Left cardiac atrium (tissue), 4 donors: ENCODE measurements at regions not wholly inside any gene's neighbourhood (a gene's known extent, or its start where the extent isn't known, plus 50 kb on each side); places are given as distances from the start of the nearest gene placed in this dataset.

Experiments used
- ATAC-seq, 2 donors: fragments of 200-7000 bp; cut with Tn5 transposase; one replicate each; pipeline ENCODE4 v1.9.1; 2020; ENCODE audit warnings: mild to moderate bottlenecking in 2 of 2, moderate library complexity in 2 of 2
- DNase-seq: peaks from one replicate; pipeline ENCODE4 v3.0.0-alpha.2; 2020
- intact Hi-C, 2 donors: fragments of 100-400 bp; cut with DNase I; formaldehyde crosslinking; loops; one replicate each; pipeline versions ENCODE4 v1.14.1 to v1.15.1; 2022 to 2023
- donor health status: DM: no; HTN: yes; CAD: no.
- donor health status: DM: no; HTN: yes; CAD: no; lungs with severe emphysema.
- donor health status: DM: yes; HTN: yes; CAD: no.
- donor health status: Dilated cardiomyopathy.

DNA sequence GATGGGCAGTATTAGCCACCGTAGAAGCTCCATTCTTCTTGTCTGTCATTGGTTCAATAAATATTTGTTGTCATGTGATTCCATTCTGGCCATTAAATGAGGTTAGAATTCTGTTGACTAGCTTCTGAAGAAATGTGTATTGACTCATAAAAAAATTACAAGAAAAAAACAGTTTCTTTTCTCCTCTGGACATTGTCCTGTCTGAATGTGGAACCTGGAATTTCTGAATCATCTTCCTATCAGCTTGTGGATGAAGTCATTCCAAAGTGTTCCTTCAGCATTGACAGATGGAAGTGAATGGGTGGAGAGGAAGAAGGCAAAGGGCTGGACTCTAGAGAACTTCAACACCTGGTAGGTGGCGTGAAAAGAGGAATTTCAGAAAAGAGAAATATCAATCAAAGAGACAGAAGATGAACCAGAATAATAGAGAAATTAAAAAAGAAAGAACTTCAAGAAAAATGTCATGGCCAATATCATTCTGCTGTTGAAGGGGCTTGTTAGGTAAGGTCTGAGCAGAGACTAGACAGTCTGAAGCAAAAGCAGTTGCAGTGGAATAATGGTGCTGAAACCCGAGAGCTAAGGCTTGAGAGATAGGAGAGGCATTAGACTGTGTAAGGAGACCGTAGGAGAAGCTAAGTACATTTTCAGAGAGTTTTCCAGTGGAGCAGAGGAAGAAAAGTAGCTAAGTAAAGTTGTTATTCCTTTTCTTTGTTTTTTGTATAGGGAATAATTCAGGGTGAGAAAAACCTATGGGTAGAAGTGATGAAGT lies 806.6 kb downstream of the SQOR start:
- ATAC-seq (no peak), DNase-seq (no peak)
- intact Hi-C loops: no loop called here

DNA sequence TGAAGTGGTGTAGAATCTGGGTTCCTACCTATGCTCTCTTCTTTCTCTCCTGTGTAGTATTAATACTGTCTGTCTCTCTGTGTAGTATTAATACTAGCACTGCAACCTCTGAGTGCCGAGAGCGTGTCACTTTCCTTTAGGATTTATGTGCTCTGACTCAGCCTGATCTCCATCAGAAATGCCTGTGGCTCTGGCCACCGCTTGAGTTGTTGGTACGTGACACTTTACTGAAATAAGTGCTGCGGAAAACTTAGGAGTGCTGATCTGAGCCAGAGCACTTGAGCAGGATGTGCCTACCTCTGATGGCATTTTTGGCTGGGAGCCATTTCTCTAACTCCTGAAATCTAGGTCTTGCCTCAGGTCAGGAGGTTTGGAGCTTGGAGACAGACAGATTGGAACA lies 807.4 kb downstream of the SQOR start:
- intact Hi-C loops: no loop called here
- DNase-seq (no peak), ATAC-seq (no peak)

DNA sequence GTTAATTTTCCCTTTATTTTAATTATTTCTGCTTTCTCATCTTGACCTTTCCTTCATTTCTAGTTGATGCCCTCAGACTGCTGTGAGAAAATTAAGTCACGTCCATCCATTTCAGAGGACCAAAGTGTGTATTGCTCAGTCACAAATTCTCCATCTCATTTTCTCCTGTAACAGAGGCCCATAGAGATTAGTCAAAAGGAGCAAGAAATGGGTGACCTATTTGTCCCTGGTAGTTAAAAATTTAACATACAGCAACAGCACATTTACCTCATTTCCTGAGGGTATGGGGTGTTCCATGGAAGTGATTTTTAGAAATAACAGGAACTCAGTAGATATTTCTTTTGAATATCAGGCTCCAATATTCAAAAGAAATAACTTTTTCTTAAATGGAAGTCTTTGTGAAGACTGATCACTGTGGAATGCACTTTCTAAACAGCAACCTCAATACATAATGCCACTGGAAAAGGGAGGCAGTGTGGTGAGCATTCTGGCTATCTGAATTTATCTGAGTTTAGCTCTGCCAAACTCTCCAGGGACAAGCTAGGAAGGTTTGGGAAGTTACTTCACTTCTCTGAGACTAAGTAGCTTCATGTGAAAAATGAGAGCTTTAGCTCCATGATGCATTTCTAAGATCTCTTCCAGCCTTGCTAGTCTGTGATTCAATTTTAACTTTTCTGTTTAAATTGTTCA lies 808.2 kb downstream of the SQOR start:
- no peak for DNase-seq
- intact Hi-C loops: no loop called here
- no peak for ATAC-seq

DNA sequence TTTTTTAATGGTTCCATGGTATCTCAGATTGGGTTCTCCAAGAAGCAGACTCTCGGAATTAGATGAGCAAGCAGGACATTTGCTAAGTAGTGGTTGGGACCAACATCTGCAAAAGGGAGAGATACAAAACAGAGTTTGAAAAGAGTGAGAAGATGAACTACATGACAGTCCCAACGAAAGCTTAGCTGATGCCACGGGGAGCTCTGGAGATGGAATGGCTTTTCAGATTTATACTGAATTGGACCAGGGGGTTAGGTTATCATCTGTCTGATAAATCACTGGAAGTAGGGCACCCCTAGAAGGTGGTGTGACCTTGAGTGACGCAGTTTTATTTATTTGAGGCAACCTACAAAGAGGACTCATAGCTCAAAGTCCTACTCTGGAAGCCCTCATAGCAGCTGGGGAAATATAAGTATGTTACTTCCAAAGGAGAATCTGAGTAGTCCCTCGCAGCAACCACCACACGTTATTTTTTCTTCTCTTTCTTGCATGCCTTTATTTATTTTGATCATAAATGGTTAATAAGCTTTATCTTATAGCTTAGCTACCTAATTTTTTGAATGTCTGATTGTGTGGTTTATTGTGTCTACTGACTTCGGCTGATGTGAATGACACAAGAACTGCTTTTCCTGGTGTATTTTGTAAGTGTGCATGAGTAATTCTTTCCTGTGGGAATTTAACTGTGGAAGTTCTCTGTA lies 815.4 kb downstream of the SQOR start:
- no peak for ATAC-seq
- no peak for DNase-seq
- intact Hi-C loops: no loop called here

DNA sequence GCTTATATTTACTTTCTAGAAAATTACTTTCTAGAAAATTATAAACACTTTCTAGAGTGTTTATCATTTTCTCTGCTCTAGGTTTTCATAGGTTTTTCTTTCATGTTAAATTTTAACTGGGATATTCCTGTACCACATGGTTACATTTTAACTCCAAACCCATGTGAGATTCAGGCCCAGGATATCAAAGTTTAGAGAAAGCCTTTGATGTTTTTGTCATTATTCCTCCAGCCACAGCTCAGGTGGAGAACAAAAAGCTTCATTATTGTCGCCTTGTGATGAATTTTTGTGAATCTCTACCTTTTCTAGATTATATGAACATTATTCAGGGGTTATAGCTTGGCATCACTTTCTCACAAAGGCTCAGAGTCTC lies 816.0 kb downstream of the SQOR start:
- intact Hi-C loops: no loop called here
- DNase-seq: no peak
- ATAC-seq: no peak

DNA sequence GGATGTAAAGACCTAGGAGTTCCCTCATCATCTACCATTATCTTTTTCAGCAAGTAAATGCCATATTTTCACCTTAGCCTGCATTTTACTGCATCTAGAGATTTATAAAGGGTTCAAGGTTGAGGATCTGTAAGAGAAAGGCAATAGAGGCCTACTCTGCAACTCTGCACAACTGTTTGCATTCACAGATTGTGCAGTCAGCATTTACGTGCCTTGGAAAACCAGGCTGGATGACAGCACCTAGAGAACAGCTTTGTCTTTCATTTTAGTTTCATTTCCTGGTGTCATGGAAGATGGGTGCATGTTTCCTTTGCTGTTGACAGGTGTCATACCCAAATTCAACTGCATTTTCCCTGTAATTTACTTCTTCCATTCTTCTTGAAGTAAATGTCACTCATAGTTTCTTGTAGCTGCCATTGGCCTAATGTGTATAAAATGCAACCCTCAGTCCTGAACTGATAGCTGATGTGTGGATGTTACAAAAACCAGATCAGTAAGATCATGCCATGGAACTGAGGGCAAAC lies 817.5 kb downstream of the SQOR start:
- intact Hi-C loops: no loop called here
- ATAC-seq (no peak), DNase-seq (no peak)

DNA sequence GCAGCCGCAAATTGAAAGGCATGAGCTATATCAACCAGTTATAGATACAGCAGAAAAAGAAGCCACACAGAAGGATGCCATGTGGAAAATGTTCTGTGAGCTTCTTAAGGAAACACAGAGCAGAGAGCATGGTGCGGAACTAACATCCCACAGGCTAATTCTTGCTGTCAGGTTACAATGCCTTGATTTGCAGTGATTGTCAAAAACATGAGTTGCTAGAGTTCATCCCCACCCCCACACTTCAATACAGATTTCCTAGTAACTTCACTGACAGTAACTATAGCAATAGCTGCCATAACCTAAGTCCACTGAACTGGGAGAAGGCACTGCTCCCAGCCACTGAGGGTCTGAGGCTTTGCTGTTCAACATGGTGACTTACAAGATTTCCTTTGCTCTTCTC lies 821.6 kb downstream of the SQOR start:
- intact Hi-C loops: no loop called here
- ATAC-seq (no peak), DNase-seq (no peak)

DNA sequence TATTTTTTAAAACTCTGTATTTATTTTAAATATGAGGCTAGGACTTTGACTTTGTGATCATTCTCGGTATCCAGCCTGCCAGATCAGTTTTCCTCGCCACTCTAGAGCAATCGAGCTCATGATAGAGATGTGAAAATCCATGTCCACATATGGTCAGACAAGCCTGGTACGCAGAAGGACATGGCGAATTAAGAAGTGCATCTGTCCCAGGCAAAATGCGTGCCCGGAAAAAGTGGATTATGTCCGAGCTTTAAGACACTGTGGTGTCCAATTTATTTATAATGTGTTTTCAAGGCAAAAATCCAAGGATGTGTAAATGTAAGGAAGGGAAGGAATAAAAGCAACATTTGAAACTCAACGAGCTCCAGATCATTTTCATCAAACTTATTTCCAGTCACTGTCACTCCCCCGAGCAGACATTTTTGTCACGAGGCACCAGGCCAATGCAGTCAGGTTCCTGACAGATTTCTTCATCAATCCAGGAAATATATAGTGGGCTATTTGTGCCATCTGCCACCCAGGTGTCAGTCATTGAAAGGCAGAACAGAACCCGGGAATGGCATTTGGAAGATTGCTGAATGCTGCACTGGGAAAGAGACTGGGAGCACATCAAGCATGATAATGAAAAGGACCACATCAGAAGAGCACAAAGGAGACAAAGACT lies 825.7 kb downstream of the SQOR start:
- intact Hi-C loops: no loop called here
- DNase-seq: no peak
- no peak for ATAC-seq

DNA sequence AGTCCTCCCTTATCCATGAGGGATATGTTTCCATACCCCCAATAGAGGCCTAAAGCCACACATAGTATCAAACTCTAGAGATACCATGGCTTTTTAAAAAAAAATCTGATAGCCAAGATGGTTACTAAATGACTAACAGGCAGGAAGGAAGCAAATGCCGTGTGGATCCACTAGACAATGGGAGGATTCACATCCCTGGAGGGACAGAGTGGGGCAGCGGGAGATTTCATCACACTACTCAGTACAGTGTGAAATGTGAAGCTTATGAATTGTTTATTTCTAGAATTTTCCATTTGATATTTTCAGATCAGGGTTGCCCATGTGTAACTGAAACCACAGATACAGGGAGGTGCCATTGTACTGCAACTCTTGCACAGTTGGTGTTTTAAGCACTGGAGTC lies 826.6 kb downstream of the SQOR start:
- DNase-seq (no peak), ATAC-seq (no peak)
- intact Hi-C loops: no loop called here

DNA sequence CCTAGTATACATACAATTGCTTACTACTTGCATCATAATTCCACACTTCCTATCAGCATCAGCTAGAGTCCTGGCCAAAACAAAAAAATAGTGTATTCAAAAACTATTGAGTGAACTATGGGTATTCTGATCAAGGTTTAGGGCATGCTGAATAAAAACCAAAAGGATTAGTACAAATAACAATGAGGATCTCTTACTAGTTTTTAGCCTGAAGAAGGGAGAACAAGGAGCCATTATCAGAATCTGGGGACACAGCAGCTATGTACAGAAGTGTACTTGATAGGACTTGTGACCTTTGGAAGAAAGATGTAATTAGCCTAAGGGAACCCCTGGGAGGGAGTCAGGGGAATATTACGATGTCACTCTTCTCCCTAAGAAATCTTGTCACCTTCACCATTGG lies 832.2 kb downstream of the SQOR start:
- ATAC-seq: no peak

DNA sequence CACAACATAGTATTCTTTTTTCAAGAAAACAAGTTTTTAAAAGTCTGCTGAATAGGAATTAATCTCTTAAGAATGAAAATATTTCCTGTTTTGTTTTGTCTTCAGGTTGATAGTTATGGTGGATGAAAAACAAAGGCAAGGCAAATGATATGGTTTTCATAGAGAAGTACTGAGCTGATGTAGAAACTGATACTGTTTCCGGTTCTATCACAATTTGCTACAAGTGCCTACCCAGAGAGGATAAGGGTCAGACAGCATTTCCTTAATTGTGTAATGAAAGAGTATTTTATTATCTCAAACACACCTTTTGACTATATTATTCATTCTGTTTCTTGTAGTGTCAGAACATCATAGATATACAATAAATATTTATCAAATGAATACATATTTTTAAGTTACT lies 836.3 kb downstream of the SQOR start:
- DNase-seq (no peak), ATAC-seq (no peak)
- intact Hi-C loops: no loop called here

More for the DNA sequence above, 832.2 kb downstream of the SQOR start:
- intact Hi-C loops: no loop called here
- no peak for DNase-seq

DNA sequence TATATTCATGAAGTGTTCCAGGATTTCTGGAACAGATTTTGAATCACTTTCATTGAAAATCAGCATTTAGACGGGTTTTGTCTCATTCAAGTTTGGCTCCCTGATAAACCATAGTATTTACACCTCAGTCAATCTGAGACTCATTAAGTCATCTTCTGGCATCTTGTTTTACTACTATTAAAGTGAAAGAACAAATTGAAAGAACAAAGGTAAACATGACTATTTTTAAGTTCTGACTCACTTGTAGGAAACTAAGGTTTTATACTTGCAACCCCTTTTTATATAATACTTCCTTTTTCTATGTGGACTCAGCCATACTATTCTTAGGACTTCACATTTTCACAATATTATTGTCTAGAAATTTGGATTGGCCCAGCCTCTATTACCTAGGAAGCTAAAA lies 854.4 kb downstream of the SQOR start:
- DNase-seq (no peak), ATAC-seq (no peak)
- intact Hi-C loops: no loop called here

DNA sequence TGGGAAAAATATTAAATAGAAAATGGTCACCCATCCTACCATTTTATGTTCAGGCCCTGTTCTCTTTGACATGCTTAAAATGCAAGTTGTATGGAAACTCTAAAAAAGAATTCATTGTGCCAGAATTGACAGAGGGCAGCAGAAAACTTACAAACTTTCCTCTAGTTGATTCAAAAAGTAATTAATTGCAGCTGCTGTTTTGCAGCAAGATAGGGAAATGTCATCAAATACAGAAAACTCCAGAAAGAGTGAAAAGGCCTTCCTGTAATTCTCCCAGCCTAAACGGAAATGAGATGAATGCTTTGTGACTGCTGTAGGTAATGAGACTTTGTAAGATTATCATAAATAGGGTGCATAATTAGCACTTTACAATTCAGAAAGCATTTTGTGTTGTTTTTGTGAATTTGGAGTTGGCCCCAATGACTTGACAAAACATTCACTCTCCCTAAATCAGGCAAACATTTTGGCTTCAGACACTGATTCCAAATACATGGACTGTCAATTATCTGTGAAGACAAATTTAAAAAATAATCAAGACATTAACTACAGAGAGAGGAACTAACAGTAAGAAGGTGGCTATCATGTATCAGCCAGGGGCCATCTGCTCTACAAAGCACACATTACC lies 861.8 kb downstream of the SQOR start:
- intact Hi-C loops: no loop called here
- ATAC-seq: no peak
- no peak for DNase-seq

DNA sequence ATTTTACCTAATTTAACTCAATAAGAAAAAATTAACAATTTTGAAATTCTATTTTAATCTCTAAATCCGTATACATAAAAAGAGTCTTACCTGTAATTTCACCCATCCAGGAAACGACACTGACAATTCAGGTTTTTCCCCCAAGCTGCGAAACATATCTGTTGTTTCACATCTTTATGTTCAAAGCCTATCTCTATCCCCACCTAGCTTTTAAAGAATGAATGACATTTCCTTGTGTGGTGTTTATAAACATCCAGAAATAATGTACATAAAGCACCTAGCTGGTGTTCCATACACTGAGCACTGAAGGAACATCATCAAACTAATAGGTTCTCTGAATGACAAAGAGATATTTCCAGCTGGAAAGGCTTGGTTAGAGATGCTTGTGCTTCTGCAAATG lies 867.8 kb downstream of the SQOR start:
- intact Hi-C loops: no loop called here
- DNase-seq: no peak
- ATAC-seq: no peak

DNA sequence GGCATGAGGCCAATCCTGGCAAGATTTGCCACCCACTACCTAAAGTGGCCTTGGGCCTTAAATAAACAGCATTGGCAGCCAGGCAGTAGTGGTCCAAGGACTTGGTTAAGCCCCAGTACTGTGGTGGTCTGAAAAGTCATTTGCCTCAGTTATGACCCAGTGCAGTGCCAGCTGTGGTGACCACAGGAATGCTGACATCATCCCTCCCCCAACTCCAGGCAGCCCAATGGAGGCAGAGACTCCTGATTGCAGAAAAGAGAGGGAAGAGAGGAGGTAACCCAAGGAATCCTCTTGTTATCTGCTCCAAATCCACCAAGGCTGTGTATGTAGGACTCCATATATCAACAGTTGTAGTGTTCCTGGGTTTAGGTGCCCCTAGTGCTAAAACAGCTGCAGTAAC lies 883.6 kb downstream of the SQOR start:
- intact Hi-C loops: no loop called here
- no peak for DNase-seq
- ATAC-seq: no peak

DNA sequence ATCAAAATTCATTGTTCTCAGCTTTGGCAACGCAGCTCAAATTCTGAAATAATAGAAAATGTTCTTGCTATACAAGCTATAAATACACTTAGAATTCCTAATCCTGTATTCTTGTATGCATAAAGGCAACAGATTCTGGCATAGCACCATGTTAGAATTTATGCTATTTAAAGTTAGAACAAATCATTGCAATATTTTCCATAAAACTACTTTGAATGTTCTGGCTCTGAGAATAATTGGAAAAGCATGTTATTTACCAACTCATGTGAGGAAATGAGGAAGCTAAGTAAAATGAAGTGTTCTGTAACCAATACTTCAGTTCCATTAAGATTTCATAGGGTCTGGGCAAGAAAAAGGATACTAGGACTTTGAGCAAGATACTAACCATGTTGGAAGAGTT lies 888.9 kb downstream of the SQOR start:
- no peak for ATAC-seq
- DNase-seq: no peak
- intact Hi-C loops: no loop called here

DNA sequence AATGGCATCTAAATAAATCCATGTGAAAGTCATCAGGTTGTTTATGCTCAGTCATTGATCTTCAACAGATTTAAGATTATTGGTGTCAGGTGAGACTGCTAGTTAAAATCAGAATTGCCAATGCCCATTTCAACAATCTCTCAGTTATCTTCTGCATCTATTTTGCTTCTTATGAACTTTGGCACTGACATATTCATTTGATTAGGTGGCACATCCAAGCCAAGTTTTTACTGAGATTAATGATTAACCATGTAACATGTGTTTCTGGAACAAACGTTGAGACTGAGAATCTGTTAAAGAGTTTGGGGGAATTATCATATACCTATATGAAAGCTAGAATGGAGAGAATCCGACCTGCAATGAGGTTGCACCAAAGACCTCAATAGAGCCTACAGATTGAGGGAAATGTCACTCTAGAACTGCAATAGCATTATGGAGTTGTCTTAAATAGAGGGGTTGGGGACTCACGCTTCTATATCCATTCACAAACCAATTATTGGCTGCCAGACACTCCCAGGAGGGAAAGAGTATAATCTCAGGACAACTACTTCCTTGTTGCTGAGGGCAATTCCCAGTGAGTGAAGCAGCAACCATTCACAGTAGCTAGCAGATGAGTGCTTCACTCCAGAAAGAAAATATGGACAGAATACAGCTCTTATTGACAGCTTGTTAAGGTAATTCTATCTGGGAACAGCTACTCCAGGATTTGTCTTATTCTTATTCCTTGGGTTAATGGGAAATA lies 891.3 kb downstream of the SQOR start:
- DNase-seq (no peak), ATAC-seq (no peak)
- intact Hi-C loops: no loop called here

DNA sequence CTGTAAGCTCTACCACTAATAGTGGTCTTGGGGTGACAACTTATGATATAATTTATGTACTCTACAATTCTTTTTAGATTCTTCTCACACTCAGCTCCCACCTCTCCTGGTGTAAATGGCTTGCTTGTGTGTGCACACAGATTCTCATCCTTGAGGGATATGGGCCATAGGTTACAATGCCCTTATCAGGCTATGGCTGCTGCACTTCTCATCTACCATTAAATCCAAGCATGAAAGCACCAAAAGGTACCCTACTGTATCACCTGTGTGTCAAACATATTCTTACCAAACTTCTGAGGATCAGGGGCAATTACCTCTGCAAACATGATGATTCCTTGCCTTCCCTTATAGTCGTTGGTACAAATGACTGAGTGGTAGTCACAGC lies 891.9 kb downstream of the SQOR start:
- DNase-seq (no peak), ATAC-seq (no peak)
- intact Hi-C loops: no loop called here

DNA sequence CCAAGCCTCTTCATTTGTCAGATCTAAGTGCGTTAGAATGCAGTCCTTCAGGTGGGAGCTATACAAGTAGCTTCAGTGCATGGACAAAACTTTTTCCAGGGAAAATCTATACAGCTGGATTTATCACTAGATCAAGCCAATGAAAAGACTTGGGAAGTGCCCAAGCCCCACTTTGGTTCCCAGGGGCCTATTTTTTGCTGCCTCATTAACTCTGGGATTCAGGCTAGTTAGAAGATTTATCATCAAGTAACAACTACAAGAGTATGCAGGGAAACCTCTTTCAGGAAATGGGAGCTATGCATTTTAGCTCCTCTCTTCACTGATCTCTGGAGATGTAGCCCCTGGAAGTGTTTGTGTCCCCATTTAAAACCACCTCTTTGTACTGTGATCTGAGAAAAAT lies 908.8 kb downstream of the SQOR start:
- DNase-seq (no peak), ATAC-seq (no peak)
- intact Hi-C loops: no loop called here
